SJCRH30 (cell line): ENCODE measurements at regions not wholly inside any gene's neighbourhood (a gene's known extent, or its start where the extent isn't known, plus 50 kb on each side); places are given as distances from the start of the nearest gene placed in this dataset.
"Not testable (repeated sequence)": the region's sequence is repeated elsewhere in the genome, so short reads cannot be mapped to it uniquely, and the experiment has no call there.

Source experiments
- DNase-seq, 2 experiments: peaks; one replicate each; pipeline ENCODE4 v3.0.0-alpha.2; 2015 to 2020
- H3K27ac ChIP-seq: fragments of 250-450 bp; sonication (Bioruptor Pico); 2 replicates; pipeline ENCODE4 v1.5.1; 2020; ENCODE audit warnings: mild to moderate bottlenecking, moderate library complexity
- H3K27me3 ChIP-seq: fragments of 250-450 bp; sonication (Bioruptor Pico); 2 replicates; pipeline ENCODE4 v1.5.1; 2020; ENCODE audit warnings: mild to moderate bottlenecking, moderate library complexity
- H3K36me3 ChIP-seq: fragments of 250-450 bp; sonication (Bioruptor Pico); 2 replicates; pipeline ENCODE4 v1.5.1; 2020; ENCODE audit warnings: mild to moderate bottlenecking, moderate library complexity
- H3K4me1 ChIP-seq: fragments of 250-450 bp; sonication (Bioruptor Pico); 2 replicates; pipeline ENCODE4 v1.5.1; 2020; ENCODE audit warnings: mild to moderate bottlenecking, moderate library complexity
- H3K4me3 ChIP-seq: fragments of 250-450 bp; sonication (Bioruptor Pico); 2 replicates; pipeline ENCODE4 v1.5.1; 2020; ENCODE audit warnings: mild to moderate bottlenecking, moderate library complexity
- H3K9me3 ChIP-seq: fragments of 250-450 bp; sonication (Bioruptor Pico); replicated peaks from 2 replicates; pipeline ENCODE4 v1.5.1; 2020; ENCODE audit warnings: mild to moderate bottlenecking, moderate library complexity

GRCh38 chr7:17094963-17095574, 203.4 kb upstream of the AHR start:
- H3K4me1 ChIP-seq, result no peaks in the 10 kb centered on the region
- no peaks in the 10 kb centered on the region for H3K27me3 ChIP-seq
- H3K27ac ChIP-seq, result no peak overlapping the region
- H3K4me3 ChIP-seq, result no peak overlapping the region
- DNase-seq, result no peak
- H3K9me3 ChIP-seq, result no peaks in the 10 kb centered on the region
- no peaks in the 10 kb centered on the region; the same call in 1 of the 2 replicates for H3K36me3 ChIP-seq

- no peaks in the 10 kb centered on the region for H3K27me3 ChIP-seq
- DNase-seq, result no peak
- no peaks in the 10 kb centered on the region for H3K4me1 ChIP-seq
Measured at GRCh38 chr7:17095931-17096330, 202.5 kb upstream of the AHR start.

GRCh38 chr7:17097668-17098297, 200.7 kb upstream of the AHR start:
- no peaks in the 10 kb centered on the region for H3K9me3 ChIP-seq
- no peaks in the 10 kb centered on the region for H3K27me3 ChIP-seq
- no peaks in the 10 kb centered on the region for H3K4me1 ChIP-seq
- no peak overlapping the region for H3K27ac ChIP-seq
- DNase-seq, result no peak
- H3K36me3 ChIP-seq, result no peaks in the 10 kb centered on the region
- H3K4me3 ChIP-seq, result no peak overlapping the region

More at GRCh38 chr7:17095931-17096330, 202.5 kb upstream of the AHR start:
- no peak overlapping the region for H3K27ac ChIP-seq
- H3K4me3 ChIP-seq, result no peak overlapping the region
- H3K9me3 ChIP-seq, result no peaks in the 10 kb centered on the region
- no peaks in the 10 kb centered on the region; the same call in 1 of the 2 replicates for H3K36me3 ChIP-seq

GRCh38 chr7:17098515-17098914, 199.9 kb upstream of the AHR start:
- Histone ChIP-seq H3K27ac (no peak overlapping the region), H3K4me3 (no peak overlapping the region), H3K4me1 (no peaks in the 10 kb centered on the region), H3K27me3 (no peaks in the 10 kb centered on the region), H3K36me3 (no peaks in the 10 kb centered on the region), H3K9me3 (no peaks in the 10 kb centered on the region)
- no peak for DNase-seq

GRCh38 chr7:17099083-17099973, 199.1 kb upstream of the AHR start:
- DNase-seq, result no peak
- Histone ChIP-seq H3K27me3 (no peaks in the 10 kb centered on the region), H3K27ac (no peak overlapping the region), H3K9me3 (no peaks in the 10 kb centered on the region), H3K4me3 (no peak overlapping the region), H3K36me3 (no peaks in the 10 kb centered on the region), H3K4me1 (no peaks in the 10 kb centered on the region)

- H3K27ac ChIP-seq, H3K4me1 ChIP-seq, H3K36me3 ChIP-seq, H3K4me3 ChIP-seq, H3K27me3 ChIP-seq, DNase-seq, H3K9me3 ChIP-seq: not testable (repeated sequence)
Measured at GRCh38 chr7:17099974-17100509, 198.4 kb upstream of the AHR start.

- no peaks in the 10 kb centered on the region for H3K4me1 ChIP-seq
Measured at GRCh38 chr7:17101207-17101696, 197.2 kb upstream of the AHR start.

GRCh38 chr7:17103170-17103569, 195.3 kb upstream of the AHR start:
- Histone ChIP-seq H3K27ac (no peak overlapping the region), H3K9me3 (no peaks in the 10 kb centered on the region), H3K4me1 (no peaks in the 10 kb centered on the region), H3K36me3 (no peaks in the 10 kb centered on the region), H3K4me3 (no peak overlapping the region), H3K27me3 (no peaks in the 10 kb centered on the region)
- DNase-seq, result no peak

More at GRCh38 chr7:17101207-17101696, 197.2 kb upstream of the AHR start:
- no peak overlapping the region for H3K27ac ChIP-seq
- DNase-seq, result no peak
- no peak overlapping the region for H3K4me3 ChIP-seq
- H3K9me3 ChIP-seq, result no peaks in the 10 kb centered on the region
- H3K27me3 ChIP-seq, result no peaks in the 10 kb centered on the region
- no peaks in the 10 kb centered on the region for H3K36me3 ChIP-seq

- DNase-seq, result no peak
- Histone ChIP-seq H3K9me3 (no peaks in the 10 kb centered on the region), H3K27ac (no peak overlapping the region), H3K4me3 (no peak overlapping the region), H3K36me3 (no peaks in the 10 kb centered on the region), H3K4me1 (no peaks in the 10 kb centered on the region), H3K27me3 (no peaks in the 10 kb centered on the region)
Measured at GRCh38 chr7:17103984-17104383, 194.5 kb upstream of the AHR start.

- no peaks in the 10 kb centered on the region for H3K36me3 ChIP-seq
- DNase-seq, result no peak
- H3K27ac ChIP-seq, result no peak overlapping the region
- no peaks in the 10 kb centered on the region for H3K9me3 ChIP-seq
- H3K4me3 ChIP-seq, result no peak overlapping the region
- H3K4me1 ChIP-seq, result no peaks in the 10 kb centered on the region
- H3K27me3 ChIP-seq, result no peaks in the 10 kb centered on the region
Measured at GRCh38 chr7:17104419-17104818, 194.0 kb upstream of the AHR start.

- H3K4me1 ChIP-seq, result no peaks in the 10 kb centered on the region
- no peak overlapping the region for H3K27ac ChIP-seq
- no peak overlapping the region for H3K4me3 ChIP-seq
- H3K36me3 ChIP-seq, result no peaks in the 10 kb centered on the region
- H3K27me3 ChIP-seq, result no peaks in the 10 kb centered on the region
- H3K9me3 ChIP-seq, result no peaks in the 10 kb centered on the region
- no peak for DNase-seq
Measured at GRCh38 chr7:17105701-17106100, 192.8 kb upstream of the AHR start.

- no peak for DNase-seq
- H3K9me3 ChIP-seq, result no peaks in the 10 kb centered on the region
- H3K27ac ChIP-seq, result no peak overlapping the region
Measured at GRCh38 chr7:17108049-17108584, 190.3 kb upstream of the AHR start.

GRCh38 chr7:17109020-17109419, 189.4 kb upstream of the AHR start:
- no peak for DNase-seq
- Histone ChIP-seq H3K27ac (no peak overlapping the region), H3K4me3 (no peak overlapping the region), H3K9me3 (no peaks in the 10 kb centered on the region), H3K36me3 (no peaks in the 10 kb centered on the region), H3K4me1 (no peaks in the 10 kb centered on the region), H3K27me3 (no peaks in the 10 kb centered on the region)

More at GRCh38 chr7:17108049-17108584, 190.3 kb upstream of the AHR start:
- Histone ChIP-seq H3K36me3 (no peaks in the 10 kb centered on the region), H3K4me3 (no peak overlapping the region), H3K4me1 (no peaks in the 10 kb centered on the region), H3K27me3 (no peaks in the 10 kb centered on the region)

- H3K4me1 ChIP-seq, DNase-seq, H3K9me3 ChIP-seq, H3K27me3 ChIP-seq, H3K36me3 ChIP-seq, H3K27ac ChIP-seq, H3K4me3 ChIP-seq: not testable (repeated sequence)
Measured at GRCh38 chr7:17113770-17114169, 184.7 kb upstream of the AHR start.

- H3K9me3 ChIP-seq, result no peaks in the 10 kb centered on the region
- DNase-seq, result no peak
- 0 out of 2 replicates have a peak, but pooled peaks cover 2% of the 10 kb centered on the region for H3K4me1 ChIP-seq
- H3K4me3 ChIP-seq, result no peak overlapping the region
- no peaks in the 10 kb centered on the region for H3K36me3 ChIP-seq
- no peak overlapping the region for H3K27ac ChIP-seq
- no peaks in the 10 kb centered on the region for H3K27me3 ChIP-seq
Measured at GRCh38 chr7:17118412-17118811, 180.0 kb upstream of the AHR start.
